Hepatocyte (in vitro differentiated cells): ENCODE measurements at regions not wholly inside any gene's neighbourhood (a gene's known extent, or its start where the extent isn't known, plus 50 kb on each side); places are given as distances from the start of the nearest gene placed in this dataset.

Source experiments
- EZH2 ChIP-seq: fragments of 200-600 bp; sonication (generic); IDR thresholded peaks from 2 replicates; pipeline ENCODE4 v1.6.1; 2016; ENCODE audit warnings: antibody characterized with exemption, mild to moderate bottlenecking, borderline replicate concordance
- TF ChIP-seq, protein P1 (sequence below): fragments of 200-600 bp; sonication (generic); IDR thresholded peaks from 2 replicates; pipeline ENCODE4 v1.5.1; 2016; ENCODE audit warnings: antibody characterized with exemption, mild to moderate bottlenecking; ENCODE audit not compliant: poor library complexity

DNA sequence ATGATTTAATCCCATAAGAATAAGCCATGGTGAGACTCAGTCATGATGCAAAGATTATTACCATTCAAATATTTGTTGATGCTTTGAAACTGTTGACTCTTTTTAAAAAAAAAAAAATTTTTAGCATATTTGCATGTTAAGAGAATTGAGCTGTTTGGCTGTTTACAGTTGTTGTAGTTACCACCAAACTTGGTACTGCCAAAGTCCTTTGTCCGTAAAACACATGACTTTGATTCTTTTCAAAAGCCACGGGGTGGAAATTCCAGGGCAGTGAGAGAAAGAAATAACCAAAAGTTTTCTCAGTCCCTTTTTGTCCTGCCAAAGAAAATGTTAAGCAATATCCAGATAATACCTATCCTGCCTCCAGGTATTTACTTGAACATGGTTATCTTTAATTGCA, 474.8 kb downstream of the METTL4 start:
- TF ChIP-seq, protein P1, sequence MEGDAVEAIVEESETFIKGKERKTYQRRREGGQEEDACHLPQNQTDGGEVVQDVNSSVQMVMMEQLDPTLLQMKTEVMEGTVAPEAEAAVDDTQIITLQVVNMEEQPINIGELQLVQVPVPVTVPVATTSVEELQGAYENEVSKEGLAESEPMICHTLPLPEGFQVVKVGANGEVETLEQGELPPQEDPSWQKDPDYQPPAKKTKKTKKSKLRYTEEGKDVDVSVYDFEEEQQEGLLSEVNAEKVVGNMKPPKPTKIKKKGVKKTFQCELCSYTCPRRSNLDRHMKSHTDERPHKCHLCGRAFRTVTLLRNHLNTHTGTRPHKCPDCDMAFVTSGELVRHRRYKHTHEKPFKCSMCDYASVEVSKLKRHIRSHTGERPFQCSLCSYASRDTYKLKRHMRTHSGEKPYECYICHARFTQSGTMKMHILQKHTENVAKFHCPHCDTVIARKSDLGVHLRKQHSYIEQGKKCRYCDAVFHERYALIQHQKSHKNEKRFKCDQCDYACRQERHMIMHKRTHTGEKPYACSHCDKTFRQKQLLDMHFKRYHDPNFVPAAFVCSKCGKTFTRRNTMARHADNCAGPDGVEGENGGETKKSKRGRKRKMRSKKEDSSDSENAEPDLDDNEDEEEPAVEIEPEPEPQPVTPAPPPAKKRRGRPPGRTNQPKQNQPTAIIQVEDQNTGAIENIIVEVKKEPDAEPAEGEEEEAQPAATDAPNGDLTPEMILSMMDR: no peak
- no peak for TF ChIP-seq EZH2
